Fibroblast of peridontal ligament (primary cell): ENCODE measurements at regions not wholly inside any gene's neighbourhood (a gene's known extent, or its start where the extent isn't known, plus 50 kb on each side); places are given as distances from the start of the nearest gene placed in this dataset.

Experiments used
- DNase-seq: peaks from one replicate; pipeline ENCODE4 v3.0.0-alpha.2; 2010; ENCODE audit errors: extremely low read depth

DNA sequence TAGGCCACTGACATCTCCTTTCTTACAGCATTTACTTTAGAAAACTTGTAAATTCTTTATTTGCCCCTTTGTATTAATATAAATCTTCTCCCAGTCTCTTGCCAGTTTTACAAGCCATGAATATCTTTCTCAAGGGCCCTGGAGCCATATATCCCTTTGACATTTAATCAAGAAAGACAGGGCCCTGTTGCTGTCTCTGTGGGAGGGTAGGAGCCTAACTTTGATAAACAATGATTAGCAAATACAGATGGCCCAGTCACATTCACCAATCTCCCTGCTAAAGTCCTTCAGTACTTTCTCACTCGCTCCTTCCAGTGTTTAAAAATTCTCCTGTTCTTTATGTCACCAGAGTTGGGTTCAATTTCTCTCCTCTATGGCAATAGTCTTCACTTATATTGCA, 479.8 kb upstream of the USP15 start:
- DNase-seq: no peak

DNA sequence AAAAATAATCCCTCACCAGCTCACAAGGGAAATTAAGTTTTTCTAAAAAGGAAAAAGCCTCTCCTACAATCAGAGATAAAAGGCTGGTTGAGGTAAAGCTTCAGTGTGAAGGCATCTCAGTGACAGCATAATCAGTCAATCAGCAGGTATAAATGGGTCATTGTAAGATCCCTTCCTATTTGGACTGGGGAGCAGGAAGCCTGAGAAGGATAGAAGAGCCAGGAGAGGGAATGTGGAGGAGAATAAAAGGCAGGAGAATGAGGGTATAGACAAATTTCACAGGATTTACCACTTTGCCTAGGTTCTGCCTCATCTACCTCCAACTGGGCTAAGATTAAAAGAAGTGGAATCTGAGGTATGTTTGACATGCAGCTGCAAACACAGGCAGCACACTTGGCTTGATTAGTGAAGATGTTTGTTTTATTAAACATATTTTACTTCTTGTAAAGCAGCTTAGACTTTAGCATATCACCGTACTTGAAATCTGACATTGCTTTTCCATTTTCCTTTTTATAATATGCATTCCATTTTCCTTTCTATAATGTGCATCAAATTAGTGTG, 479.1 kb upstream of the USP15 start:
- no peak for DNase-seq

DNA sequence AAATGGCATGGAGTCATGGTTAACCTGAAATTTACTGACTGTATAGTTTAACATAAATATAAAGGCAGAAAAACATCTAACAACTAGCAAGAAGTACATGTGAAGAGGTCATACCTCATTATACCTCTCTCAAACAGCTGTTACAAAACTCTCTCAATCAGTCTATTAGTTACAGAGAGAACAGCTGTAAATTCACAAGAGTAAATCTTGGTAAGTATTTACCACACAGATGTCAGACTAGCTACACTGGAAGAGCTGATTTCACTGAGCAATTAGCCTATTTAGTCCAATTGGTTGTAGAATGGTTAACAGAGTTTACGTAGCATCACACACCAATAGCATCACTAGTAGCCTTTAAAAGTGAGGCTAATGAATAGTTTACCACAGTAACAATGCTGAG, 463.4 kb upstream of the USP15 start:
- DNase-seq: no peak

DNA sequence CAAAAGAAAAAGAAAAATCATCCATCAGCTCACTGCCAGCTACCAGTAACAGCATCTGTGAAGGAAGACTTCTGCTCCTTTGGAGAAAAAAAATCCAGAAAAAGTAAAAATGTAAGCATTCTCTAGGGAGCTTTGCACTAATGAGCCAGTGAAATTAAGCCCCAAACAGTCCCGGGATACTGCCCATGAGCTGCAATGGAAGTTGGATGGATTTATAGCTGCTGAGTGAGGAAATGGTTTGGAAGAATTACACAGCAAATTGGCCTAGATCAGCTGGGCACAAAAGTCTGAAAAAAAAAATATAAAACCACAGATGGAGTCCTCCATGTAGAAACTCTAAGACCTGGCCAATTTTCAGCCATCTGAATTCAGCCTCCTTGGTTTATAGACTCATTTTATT, 462.9 kb upstream of the USP15 start:
- no peak for DNase-seq

DNA sequence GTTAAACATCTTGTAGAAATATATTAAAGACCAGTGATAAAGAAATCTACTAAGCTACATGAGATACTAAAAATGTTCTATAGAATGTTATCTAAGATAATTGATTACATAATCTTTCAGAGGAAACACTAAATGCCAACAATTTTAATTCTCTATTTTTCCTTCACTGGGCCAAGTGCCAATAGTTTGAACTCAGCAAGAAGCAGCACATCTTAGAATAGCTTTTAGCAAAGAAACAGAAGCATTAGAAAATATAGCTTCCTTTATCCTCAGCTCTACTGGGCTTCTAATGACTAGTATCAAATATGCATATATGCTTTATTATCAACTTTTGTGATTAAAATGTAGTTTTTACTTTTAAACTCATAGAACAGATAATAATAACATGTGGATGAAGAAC, 461.4 kb upstream of the USP15 start:
- no peak for DNase-seq

DNA sequence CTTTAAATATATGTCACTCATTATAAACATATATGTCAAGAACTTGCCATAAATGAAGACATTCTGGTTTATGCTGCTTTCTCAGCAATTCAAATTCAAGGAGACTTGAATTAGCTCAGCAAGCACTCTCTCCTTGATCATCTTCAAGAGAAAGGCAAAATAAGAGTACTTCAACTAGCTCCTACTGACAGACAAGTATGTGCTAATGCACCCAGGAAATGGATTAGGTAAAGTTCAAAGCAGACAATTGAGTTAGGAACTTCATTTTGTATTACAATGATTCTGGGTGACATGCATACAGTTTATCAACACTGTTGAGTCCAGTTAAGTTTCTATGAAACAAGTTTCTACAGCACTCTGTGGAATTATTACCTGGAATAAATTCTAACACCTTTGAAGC, 455.9 kb upstream of the USP15 start:
- DNase-seq: no peak

DNA sequence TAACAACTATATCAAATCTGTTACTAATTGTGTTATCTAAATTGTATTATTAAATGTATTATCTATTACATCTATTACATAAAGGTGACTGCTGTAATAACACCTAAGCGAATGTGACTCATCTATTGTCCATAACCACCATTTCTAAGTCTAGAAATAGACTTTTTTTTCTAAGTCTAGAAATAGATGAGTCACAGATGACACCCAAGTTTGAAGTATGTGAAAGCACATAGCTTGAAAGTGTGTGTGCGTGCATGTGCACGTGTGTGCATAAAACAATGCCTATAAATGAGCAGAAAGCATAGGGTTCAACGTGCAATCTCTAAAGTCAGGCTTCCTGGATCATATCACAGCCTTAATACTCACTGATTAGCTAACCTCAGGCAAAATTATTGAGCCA, 451.3 kb upstream of the USP15 start:
- no peak for DNase-seq

DNA sequence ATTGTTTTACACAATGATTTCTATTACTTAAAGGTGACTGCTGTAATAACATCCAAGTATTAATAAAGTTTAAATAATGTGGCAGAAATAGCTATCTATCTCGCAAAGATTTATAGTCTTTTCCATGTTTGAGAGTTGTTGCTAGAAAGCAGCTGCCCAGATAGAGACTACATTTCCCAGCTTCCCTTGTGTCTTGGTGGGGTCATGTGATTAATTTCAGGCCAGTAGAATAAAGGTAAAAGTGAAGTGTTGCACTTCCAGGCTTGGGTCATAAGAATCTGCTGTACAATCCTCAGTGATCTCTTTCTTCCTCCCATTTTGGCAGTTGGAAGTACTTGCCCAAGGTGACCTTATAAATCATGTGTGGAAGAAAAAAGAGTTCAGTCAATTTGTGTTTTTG, 449.7 kb upstream of the USP15 start:
- no peak for DNase-seq

DNA sequence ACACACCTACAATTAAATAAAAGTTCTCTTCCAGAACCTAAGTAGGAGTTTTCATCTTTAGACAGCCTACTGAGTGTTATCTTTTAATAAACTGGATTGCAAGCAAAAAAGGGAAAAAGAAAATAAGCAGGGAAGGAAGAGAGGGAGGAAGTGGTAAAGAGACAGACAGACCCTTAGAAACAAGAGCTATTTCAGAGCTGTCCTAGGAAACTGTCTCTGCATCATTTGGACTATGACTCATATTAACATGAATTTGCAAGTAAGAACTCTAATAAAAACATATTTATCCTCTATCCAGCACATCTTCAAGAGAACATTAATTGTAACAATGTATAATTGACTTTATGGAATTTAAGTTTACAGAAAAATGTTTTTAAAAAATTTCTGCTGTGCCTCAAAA, 438.8 kb upstream of the USP15 start:
- DNase-seq: no peak

DNA sequence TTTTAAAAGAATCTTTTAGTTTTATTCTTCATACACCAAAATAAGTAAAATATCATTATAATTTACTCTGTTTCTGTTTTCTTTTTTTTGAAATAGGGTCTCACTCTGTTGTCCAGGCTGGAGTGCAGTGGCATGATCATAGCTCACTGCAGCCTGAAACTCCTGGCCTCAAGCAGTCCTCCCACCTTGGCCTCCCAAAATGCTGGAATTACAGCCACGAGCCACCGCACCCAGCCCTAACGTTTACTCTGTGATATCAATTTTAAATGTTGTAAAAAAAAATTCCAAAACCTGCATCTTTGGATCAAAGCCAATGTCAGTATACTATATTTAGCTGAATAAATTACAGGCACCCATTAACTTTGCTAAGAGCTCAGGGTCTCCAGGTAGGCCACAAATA, 437.1 kb upstream of the USP15 start:
- no peak for DNase-seq

DNA sequence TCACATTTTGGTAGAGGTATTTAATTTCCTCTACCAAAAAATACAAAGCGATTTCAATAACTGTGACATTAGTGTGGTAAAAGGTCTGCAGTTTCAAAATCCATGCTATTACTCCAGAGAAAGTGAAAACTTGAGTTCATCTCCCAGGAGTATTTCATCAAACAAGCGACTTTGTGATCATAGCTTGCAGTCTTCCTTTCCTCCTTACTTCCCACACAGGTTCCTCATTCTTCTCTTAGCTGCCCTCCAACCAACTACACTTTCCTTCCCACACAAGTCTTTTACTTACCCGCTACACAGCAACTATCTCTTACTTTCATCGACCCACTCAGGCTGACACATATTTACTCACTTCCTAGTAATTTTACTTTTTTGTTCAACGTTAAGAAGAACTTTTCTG, 413.4 kb upstream of the USP15 start:
- DNase-seq: no peak

DNA sequence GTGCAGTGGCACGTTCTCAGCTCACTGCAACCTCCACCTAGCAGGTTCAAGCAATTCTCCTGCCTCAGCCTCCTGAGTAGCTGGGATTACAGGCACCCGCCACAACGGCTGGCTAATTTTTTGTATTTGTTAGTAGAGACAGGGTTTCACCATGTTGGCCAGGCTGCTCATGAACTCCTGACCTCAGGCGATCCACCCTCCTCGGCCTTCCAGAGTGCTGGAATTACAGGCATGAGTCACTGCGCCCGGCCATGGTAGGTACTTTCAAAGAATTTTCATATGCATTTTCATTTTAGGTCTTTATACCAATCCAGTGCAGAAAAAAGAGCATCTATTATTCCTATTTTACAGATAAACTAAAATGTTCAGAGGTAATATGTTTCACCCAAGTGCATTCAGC, 411.3 kb upstream of the USP15 start:
- DNase-seq: no peak

DNA sequence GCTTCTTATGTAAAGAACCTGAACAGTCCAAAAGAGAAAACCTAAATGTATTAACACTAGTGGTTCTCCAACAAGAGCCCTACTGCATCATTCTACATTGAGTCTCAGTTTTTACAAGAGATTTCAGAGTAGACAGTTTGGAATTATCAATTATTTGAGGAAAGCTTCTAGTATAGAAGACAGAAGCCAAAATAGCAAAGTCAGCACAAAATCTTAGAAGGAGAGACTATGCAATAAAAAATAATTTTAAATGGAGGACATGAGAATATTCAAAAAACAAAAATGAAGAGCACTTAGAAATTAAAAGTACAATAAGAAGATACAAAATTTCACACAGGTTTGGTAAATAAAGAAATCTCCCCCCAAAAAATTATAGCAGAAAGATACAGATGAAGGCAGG, 406.3 kb upstream of the USP15 start:
- no peak for DNase-seq

DNA sequence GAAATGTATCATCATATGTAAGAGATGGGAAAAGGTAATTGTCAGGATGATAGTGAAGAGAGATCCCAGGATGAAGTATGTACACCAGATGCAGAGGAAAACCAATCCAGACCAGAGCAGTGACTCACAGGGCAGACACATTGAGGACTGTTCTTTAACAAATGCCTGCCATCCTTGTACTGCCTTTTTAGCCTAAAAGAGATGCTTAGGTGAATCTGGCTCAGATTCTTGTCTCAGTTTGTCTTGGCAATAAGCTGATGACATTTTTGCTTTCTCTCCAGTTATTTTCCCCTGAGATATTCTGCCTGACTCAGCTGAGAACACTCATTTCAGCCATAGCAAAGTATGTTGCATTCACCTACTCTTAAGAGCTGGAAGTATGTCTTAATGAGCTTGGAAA, 405.3 kb upstream of the USP15 start:
- DNase-seq: no peak

DNA sequence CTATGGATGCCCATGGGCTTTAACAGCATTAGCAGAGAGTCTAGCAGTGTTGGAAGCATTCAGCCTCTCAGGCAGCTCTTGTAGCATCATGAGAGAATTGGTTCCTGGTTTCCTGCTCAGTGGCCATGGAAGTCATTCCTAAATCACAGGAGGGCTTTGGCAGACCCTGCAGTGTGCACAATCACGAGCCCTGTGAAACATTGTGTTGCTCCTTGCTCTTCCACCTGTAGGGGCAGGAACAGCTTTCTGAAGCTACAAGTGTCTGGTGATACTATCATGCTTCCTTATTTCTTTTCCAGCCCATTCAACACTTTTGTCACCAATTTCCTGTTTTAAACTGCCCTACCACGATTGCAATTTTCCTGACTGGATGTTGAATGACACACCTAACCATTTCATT, 402.2 kb upstream of the USP15 start:
- DNase-seq: no peak

DNA sequence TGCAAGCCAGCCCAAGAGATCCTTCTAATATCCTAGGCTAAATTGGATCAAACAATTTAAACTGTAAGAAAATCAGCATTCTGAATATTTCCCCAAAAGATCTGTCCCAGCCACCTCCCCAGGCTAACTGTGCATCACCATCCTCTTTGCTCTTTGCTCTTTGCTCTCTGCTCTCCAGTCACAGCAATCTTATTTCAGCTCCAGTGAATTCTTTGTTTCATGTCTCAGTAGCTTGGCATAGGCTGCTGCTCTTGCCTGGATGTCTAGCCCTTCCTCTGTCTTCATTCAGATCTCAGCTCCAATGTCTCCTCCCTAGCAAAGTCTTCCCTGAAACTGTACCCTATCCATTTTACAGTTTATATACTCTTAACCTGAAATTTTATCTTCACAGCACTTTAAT, 399.8 kb upstream of the USP15 start:
- no peak for DNase-seq

DNA sequence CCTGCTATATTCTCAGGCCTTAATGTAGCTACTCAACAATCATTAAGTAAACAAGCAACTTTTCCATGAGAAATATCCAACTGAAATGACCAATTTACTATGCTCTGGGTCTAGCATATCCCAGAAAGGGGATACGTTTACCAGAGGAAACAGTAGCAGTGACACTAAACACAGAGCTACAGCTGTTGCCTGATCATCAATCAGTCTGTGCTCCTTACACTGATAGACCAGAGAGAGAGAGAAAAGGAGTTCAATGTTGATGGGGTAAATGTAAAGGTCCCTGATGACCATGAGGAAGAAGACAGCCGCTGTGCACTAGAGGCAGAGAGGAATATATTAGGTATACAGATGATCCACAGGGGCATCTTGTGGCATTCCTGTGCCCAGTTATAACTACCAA, 397.2 kb upstream of the USP15 start:
- no peak for DNase-seq

DNA sequence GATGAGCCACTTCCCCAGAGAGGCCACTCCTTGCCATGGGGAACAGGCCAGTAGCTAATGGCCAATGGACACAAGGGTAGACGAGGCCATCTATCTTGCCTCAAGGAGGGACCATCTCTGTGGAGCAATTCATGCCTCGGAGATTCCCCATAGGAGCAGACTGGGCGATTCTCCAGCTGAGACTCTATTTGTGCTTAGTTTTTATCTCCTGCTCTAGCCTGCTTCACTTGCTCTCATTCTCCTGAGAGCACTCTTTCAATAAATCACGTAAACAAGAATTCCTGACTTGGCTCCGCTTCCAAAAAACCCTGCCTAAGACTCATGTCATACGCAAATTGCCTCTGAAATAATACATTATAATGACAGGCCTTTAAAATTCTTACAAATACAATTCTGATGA, 396.4 kb upstream of the USP15 start:
- no peak for DNase-seq

DNA sequence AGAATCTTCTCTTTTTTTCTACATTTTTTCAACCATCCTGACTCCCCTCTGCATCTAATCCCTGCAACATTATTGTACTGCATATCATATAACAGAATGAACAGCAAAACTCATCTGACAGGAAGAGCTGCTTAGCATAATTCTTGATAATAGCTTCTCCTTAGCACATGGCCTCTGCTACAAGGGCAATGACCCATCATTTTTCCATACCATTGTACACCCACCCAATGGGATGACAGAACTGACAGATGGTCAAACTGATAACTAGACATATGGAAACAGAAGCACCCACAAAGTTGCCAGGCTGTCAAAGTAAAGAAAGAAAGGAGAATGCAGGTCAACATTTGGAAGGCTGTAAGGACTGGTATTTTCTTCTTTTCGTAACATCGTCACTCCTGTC, 390.4 kb upstream of the USP15 start:
- DNase-seq: no peak

DNA sequence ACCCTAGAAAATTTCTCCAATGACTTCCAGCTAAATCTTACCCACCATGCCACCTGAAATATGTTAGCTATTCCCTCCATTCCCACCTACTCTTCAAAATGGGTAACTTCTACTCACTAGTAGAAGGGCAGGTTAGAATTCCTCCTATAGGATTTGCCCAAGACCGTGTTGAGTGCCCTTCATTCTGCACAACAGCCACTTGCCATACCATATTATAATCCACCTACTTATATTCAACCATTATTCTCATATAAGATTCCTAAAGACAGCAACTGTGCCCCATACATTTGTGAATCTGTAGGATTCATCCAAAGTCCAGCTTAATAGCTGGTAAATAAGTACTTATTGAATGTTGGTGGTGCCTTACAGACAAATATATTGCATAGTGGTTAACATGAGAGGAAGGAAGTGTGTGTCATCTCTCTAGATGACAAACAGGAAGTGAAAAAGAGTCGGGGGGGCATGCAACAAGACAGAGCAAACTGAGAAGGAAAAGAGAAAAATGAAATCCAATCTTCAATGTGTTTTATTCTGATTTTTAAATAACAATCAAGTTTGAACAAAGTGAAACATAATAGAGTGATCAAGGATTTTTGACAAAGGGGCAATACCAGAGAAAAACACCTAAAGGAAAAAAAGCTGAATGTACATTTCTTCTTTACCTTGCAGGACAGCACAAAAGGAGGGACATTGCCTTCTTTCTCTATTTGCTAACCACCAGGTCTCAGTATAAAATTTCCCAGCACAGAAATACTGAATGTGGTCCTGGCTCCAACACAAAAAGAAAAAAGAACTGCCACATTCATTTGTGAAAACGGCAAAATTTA, 389.3 kb upstream of the USP15 start:
- DNase-seq: no peak

DNA sequence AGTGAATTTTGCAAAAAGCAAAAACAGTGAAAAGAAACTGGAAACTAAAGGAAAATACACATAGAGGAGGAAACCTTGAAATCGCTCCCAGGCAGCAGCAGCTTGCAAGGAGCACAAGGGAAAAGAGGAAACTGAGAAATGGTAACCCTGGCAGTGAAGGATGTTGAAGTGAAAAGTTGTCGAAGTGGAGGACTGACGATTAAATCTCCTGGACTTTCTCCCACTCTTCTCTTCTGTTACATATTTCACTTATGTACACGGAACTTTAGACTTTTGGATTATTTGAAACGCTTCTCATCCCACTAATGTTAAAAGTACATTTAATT, 388.8 kb upstream of the USP15 start:
- DNase-seq: no peak

DNA sequence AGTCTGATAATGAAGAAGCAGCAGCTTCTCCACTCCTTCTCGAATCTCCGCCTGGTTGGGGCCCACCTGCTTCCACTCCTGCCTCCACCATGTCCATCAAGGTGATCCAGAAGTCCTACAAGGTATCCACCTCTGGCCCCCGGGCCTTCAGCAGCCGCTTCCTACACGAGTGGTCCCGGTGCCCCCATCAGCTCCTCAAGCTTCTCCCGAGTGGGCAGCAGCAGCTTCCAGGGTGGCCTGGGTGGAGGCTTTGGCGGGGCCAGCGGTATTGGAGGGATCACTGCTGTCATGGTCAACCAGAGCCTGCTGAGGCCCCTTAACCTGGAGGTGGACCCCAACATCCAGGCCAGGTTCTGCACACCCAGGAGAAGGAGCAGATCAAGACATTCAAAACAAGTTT, 381.0 kb upstream of the USP15 start:
- DNase-seq: no peak

DNA sequence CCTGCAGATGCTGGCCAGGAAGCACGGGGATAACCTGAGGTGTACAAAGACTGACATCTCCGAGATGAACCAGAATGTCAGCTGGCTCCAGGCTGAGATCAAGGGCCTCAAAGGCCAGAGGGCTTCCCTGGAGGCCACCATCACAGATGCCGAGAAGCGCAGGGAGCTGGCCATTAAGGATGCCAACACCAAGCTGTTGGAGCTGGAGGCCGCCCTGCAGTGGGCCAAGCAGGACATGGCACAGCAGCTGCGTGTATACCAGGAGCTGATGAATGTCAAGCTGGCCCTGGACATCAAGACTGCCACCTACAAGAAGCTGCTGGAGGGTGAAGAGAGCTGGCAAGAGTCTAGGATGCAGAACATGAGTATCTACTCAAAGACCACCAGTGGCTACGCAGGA, 380.0 kb upstream of the USP15 start:
- DNase-seq: no peak

DNA sequence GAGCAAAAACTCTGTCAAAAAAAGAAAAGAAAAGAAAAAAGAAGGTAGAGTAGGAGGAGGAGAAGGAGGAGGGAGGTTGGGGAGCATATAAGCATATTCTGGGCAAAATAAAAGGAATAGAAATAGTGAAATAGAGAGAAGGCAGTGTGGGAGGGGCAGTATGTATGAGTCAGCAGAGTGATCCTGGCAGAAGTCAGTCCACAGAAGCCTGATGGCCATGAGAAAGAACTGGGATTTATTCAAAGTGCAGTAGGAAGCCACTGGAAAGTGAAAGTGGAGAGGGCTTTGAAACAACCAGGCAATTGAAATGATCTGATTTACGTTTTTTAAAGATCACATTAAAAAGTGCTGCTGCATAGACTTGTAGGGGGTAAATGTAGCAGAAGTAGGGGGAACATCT, 368.6 kb upstream of the USP15 start:
- DNase-seq: no peak
